Endothelial cell of hepatic sinusoid (primary cell): ENCODE measurements at regions not wholly inside any gene's neighbourhood (a gene's known extent, or its start where the extent isn't known, plus 50 kb on each side); places are given as distances from the start of the nearest gene placed in this dataset.

Experiments
- in situ Hi-C: cut with HindIII; loops from 2 replicates; pipeline ENCODE4 v1.10.0; 2017; ENCODE audit warnings: low sequenced_read_pairs

GRCh38 chr14:65866886-65867285, 454.4 kb downstream of the FUT8 start:
- in situ Hi-C loops, result no loop called here

GRCh38 chr14:65867333-65867732, 454.8 kb downstream of the FUT8 start:
- in situ Hi-C loops, result no loop called here

DNA sequence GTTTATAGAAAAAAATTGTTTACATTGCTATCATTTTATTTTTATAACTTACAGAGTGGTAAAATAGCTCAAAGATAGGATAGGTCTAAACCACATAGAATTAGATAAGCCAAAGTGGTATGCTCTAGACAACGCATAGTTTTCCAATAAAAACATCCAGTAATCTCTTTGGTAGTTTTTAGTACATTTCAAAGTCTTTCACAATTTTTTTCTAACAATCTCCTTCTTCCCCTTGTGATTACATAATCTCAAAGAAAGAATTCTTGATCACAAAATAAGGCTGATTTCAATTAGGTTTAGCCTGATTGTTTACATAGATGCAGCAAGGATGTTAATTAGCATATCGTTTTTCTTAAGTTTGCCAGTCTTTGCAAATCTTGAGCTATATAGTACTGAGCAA, 460.0 kb downstream of the FUT8 start:
- in situ Hi-C loops, result no loop called here

GRCh38 chr14:65877166-65877565, 464.6 kb downstream of the FUT8 start:
- in situ Hi-C loops, result no loop called here

DNA sequence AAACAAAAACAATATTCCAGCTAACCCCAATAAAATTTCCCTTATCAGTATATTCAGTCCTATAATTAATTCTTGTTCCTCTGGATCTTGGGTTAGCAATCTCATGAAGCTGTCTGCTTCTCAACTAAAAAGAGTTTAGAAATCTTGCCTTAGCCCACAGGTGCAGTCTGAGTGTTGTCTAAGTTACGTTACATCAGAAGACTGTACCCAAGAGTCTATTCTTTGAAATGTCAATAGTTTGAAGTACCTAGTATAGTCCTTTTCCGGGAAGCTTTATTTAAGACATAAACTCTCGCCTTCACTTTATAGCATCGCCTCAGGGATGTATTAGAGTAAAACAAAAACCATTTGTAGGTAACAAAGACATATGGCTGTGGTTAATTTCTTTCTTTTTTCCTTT, 465.1 kb downstream of the FUT8 start:
- in situ Hi-C loops, result no loop called here

- in situ Hi-C loops, result no loop called here
Measured at GRCh38 chr14:65878586-65878985, 466.1 kb downstream of the FUT8 start.

DNA sequence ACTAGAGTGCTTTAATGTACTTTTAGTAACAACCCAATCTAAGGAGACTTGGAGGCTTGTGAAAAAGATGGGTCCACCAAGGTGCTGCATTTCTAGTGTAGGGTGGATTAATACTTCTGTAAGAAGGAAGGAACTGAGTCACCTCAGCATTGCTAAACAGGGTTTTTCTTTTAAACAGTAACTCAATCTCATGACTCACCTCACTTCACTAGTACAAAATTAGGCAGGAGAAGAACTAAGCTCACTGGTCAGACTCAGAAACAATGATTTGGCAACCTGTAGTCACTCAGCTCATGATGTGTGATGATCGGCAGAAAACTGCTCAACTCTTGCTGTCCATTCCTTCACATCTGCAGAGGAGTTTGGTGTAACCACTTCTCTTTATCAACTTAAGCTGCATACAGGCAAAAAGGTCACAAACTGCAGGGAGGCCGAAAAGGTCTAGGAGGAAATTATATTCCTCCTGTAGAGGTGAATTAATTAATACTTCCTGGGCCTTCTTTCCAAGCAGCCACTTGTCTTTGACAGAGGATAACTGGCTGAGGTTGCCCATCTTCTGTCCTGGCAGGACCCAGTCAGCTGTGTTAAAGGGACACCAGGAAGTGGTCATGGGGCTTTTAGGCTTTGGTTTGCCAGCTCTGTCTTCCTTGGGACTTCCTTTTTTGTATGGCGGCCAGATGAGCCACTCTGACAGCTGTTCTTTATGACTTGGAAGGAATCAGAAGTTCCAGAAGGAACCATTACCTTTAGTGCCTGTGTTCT, 466.9 kb downstream of the FUT8 start:
- in situ Hi-C loops, result no loop called here

DNA sequence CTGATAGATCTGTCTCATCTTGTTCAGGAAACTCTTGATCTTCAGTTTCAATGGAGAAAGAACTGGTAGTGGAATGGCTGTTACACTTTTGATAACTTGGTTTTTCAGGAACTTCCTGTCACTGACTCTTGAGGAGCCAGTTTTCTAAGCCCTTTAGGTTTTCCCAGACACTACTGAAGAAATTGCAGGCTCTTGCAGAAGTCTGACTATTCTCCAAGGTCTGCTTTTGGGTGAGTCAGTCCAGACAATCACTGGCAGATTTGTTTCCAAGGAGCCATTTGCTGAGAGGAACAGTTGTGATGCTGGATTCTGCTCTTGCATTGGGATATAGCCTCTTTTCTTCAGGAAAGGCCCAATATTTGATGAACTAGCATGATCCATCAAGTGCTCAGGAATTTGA, 468.0 kb downstream of the FUT8 start:
- in situ Hi-C loops, result no loop called here

GRCh38 chr14:65881642-65882041, 469.1 kb downstream of the FUT8 start:
- in situ Hi-C loops, result no loop called here

GRCh38 chr14:65888677-65889076, 476.1 kb downstream of the FUT8 start:
- in situ Hi-C loops, result no loop called here

GRCh38 chr14:65892315-65892714, 479.8 kb downstream of the FUT8 start:
- in situ Hi-C loops, result no loop called here

- in situ Hi-C loops, result no loop called here
Measured at GRCh38 chr14:65900164-65900563, 487.6 kb downstream of the FUT8 start.

DNA sequence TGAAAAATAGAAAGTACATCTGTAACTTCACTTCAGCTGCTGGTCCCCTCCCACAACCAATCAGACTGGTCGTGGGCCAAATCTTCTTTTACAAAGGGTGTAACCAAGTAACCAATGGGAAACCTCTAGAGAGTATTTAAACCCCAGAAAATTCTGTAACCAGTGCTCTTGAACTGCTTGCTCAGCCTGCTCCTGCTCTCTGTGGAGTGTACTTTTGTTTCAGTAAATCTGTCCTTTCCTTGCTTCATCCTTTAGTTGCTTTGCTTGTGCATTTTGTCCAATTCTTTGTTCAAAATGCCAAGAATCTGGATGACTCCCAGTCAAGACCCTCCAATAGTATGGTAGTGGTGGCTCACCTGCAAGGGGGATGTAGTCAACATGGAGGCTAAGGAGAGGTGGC, 489.1 kb downstream of the FUT8 start:
- in situ Hi-C loops, result no loop called here

DNA sequence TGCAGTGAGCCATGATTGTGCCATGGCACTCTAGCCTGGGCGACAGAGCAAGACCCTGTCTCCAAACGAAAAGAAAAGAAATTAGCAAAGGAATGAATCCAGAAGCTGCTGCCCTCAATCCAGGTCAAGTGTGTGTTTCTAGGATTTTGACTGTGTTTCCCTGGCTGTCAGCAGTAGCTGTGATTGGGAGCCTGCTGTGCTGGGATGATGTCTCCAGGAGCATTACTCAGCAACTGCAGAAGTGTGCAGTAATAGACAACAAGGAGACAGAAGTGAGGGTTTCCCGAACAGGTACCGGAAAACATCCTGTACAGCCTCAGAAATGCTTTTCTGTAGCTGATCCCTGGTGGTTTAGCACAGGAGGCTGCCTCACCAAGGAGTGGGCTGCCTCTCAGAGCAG, 492.5 kb downstream of the FUT8 start:
- in situ Hi-C loops, result no loop called here

DNA sequence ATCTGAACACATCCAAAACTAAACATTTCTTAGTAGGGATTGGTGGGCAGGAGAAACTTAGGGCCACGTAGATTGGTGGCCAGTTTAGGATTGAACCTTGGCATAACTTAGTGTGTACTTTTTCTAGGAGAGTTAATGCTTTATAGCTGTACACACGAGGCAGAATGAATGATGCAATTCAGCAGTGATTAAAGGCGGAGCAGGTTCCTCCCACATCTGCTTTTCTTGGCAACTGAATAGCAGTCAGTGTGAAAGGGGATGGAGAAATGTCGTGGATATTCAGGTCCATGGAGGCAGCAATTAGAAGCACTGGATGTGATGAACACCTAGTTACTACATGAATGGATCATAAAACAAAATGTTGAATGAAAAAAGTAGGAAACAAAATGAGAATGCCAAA, 493.8 kb downstream of the FUT8 start:
- in situ Hi-C loops, result no loop called here

- in situ Hi-C loops, result no loop called here
Measured at GRCh38 chr14:65906948-65907347, 494.4 kb downstream of the FUT8 start.

DNA sequence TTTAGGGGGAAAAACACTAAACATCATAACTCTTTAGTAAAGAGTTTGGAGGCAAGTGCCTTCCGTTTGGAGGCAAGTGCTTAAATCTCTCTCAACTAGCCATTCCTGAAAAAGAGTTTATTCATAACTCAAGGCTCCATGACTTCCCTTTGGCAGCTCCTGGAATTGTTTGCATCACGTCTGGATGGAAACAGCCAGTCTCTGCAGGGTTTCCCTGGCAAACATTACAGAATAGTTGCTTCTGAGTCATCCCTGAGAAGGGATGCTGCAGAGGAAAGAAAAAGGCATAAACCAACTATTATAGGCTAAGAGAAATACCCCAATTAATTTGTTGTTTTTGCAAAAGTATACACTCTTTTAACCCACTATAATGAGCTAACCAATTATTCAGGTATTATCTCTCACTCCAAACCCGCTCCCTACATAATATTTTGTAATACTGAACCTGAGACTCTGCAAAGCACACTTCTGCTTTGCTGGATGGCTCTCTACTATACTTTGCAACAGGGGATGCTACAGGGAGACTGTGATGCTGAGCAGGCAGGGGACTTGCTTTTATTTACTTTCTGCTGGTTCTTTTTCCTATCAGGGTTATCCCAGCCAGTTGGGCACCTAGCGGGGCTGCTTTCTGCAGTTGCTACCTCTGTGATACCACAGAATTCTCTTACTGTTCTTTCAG, 497.7 kb downstream of the FUT8 start:
- in situ Hi-C loops, result no loop called here

- in situ Hi-C loops, result no loop called here
Measured at GRCh38 chr14:65915125-65915524, 502.6 kb downstream of the FUT8 start.

DNA sequence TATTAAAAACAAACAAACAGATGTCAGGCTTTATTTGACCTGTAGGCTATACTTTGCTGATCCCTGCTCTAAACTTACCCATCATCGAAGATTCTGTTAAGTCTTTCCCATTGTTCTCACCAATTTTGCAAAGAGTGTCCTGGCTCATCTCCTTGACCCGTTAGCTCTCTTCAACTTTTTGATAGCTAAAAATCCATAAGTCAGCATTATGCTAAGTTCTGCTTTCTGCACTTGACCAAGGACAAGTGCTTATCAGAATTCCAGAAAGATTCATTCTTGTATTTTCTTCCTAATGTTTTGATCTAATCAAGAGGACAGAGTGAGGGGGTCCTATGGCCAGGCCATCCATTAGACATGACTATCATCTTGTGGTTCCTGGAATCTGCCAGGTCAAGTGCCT, 503.5 kb downstream of the FUT8 start:
- in situ Hi-C loops, result no loop called here

DNA sequence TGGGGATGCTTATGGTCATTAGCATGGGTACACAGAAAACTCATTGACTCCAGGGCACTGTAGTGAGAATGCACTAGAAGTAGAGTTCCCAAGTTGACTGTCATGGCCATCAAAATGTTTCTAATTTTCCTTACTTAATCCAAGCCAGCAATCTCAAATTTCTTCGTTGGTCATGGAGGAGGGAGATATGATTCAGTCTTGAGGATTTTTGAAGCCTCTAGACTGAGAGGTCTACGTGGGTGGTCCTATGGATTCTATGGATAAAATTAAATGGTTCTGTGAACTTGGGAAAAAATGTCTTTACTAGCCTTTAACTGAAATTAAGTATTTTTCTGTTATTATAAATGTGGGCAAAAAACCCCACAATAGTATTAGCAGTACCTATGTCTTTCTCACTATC, 508.5 kb downstream of the FUT8 start:
- in situ Hi-C loops, result loop anchor here (5.0 kb wide), 1 partner anchor 81 kb away; no protein-coding TSS in a partner anchor

GRCh38 chr14:65922142-65922541, 509.6 kb downstream of the FUT8 start:
- in situ Hi-C loops, result loop anchor here (5.0 kb wide), 1 partner anchor 80 kb away; no protein-coding TSS in a partner anchor

GRCh38 chr14:65926504-65926903, 514.0 kb downstream of the FUT8 start:
- in situ Hi-C loops, result no loop called here
